ENCODE measurements at regions not wholly inside any gene's neighbourhood (a gene's known extent, or its start where the extent isn't known, plus 50 kb on each side); places are given as distances from the start of the nearest gene placed in this dataset.

DNA sequence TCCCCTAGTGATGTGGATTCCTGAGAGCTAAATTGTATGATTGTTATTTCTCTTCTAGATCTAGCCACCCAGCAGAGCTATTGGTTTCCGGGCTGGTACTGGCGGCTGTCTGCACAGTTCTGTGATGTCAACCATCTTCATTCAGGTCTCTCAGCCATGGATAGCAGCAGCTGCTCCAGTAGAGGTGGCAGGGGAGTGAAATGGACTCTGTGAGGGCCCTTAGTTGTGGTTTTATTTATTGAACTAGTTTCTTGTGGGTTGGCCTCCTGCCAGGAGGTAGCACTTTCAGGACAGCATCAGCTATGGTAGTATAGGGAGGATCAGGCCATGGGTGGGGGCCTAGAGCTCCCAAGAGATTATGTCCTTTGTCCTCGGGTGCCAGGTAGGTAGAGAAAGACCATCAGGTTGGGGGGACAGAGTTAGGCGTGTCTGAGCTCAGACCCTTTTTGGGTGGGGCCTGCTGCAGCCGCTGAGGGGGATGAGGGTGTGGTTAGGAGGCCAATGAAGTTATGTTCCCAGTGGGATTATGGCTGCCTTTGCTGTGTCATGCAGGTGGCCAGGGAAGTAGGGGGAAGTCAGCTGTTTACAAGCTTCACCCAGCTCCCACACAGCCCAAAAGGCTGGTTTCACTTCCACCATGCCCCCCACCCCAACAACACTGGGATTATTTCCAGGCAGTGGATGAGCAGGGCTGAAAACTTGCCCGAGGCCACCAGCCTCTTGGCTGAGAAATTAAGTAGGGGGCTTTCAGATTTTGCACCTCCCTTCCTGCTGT, 55.1 kb upstream of the RGS4 start:
- TF ChIP-seq, protein P1, sequence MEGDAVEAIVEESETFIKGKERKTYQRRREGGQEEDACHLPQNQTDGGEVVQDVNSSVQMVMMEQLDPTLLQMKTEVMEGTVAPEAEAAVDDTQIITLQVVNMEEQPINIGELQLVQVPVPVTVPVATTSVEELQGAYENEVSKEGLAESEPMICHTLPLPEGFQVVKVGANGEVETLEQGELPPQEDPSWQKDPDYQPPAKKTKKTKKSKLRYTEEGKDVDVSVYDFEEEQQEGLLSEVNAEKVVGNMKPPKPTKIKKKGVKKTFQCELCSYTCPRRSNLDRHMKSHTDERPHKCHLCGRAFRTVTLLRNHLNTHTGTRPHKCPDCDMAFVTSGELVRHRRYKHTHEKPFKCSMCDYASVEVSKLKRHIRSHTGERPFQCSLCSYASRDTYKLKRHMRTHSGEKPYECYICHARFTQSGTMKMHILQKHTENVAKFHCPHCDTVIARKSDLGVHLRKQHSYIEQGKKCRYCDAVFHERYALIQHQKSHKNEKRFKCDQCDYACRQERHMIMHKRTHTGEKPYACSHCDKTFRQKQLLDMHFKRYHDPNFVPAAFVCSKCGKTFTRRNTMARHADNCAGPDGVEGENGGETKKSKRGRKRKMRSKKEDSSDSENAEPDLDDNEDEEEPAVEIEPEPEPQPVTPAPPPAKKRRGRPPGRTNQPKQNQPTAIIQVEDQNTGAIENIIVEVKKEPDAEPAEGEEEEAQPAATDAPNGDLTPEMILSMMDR (IDR thresholded peaks at IDR 0.05; ENCODE audit: control insufficient read depth, extremely low read depth, insufficient read depth), result no peak
- DNase-seq (ENCODE audit: low read depth), result no peak
- no peak overlapping the region for H3K4me3 ChIP-seq (ENCODE audit: low read depth, low read length)

DNA sequence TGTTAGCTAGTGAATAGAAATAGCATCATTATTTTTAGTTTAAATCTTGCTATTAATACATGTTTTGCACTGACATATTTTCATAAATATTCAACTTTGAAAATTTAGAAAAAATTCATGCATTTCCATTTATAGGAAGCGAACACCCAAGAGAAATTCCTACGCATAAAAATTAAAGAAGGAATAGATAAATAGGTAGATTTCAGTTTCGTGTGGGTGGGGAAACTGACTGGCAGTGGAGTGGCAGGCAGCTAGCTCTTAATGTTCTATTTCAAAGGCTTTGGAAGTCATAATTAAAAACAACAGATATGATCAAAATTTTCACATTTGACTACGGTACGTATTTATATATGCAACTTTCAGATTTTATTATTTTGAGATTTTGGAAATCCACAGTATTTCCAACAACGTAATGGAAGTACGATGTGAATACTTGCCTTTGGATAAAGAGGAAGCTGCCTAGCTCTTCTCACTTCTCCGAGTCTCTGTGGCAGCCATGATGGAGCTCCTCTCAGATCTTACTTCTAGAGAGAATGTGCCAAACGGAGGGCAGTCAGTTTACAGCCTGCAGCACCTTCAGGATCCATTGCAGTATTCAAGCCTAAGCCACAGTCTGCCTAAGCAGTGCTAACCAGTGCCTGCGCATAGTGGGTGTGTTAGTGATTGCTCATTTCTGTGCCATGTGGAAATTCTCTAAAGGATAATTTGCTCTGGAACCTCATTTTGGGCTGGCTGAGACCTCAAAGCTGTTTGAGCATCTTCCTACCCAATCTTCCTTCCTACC, 62.9 kb upstream of the RGS4 start:
- no peak overlapping the region for H3K4me3 ChIP-seq (ENCODE audit: low read depth, low read length)
- no peak for DNase-seq (ENCODE audit: low read depth)
- TF ChIP-seq, protein P1 (IDR thresholded peaks at IDR 0.05; ENCODE audit: control insufficient read depth, extremely low read depth, insufficient read depth), result no peak

DNA sequence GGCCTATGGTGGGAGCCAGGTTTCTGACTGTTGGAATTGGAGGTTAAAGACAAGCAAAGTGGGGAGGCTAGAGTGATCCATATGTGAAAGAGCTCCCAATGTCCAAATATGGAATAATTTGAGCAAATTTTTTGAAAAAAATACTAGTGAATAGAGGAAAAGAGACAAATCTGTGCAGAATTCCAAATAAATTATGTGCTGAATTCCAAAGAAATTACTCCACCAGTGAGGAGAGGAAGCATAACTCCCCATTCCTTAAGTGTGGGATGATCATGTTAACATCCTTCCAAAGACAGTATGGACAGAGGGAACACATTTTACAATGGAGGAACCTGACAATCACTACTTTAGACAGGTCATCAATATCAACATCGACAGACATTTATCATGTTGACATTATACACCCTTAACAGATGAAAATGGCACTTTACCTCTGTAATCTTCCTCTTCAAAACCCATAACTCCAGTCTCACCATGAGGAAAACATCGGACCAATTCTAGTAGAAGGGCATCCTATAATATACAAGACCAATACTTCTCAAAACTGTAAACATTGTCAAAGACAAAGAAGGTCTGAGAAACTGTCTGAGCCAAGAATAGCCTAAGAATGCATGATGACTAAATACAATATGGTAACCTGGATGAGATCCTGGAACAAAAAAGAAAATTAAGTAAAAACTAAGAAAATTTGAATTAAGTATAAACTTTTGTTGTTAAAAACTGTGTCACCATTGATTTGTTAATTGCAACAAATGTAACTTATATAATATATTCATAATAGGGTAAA, 71.5 kb upstream of the RGS4 start:
- no peak for DNase-seq (ENCODE audit: low read depth)
- no peak overlapping the region for H3K4me3 ChIP-seq (ENCODE audit: low read depth, low read length)
- TF ChIP-seq, protein P1 (IDR thresholded peaks at IDR 0.05; ENCODE audit: control insufficient read depth, extremely low read depth, insufficient read depth), result no peak

DNA sequence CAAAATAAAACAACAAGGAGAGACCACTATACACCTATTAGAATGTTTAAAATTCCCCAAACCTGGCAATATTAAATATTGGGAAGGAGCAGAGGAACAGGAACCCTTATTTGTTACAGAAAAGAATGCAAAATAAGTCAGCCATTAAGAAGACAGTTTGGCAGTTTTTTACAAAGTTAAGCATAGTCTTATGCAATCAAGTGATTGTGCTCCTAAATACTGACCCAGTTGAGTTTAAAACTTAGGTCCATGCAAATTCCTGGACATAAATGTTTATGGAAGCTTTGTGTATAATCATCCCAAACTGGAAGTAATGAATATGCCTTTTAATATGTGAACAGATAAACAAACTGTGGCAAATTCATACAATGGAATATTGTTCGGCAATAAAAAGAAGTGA, 72.9 kb upstream of the RGS4 start:
- H3K4me3 ChIP-seq (ENCODE audit: low read depth, low read length), result no peak overlapping the region
- no peak for DNase-seq (ENCODE audit: low read depth)
- TF ChIP-seq, protein P1 (IDR thresholded peaks at IDR 0.05; ENCODE audit: control insufficient read depth, extremely low read depth, insufficient read depth), result no peak

DNA sequence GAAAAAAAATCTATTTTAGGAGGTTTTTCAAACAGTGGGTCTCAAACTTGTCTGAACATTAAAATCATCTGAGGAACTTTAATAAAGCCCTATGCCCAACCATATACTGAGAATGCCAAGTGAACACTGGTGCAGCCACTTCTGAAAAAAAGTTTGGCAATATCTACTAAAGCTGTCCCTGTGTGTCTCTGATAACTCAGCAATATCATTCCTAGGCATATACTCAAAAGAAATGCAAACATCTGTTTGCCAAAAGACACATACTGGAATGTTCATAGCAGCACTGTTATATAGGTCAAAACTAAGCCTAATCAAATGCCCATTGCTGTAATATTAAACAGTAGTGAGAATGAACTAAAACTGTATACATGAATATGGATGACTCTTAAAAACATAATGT, 74.2 kb upstream of the RGS4 start:
- no peak for DNase-seq (ENCODE audit: low read depth)
- H3K4me3 ChIP-seq (ENCODE audit: low read depth, low read length), result no peak overlapping the region
- TF ChIP-seq, protein P1 (IDR thresholded peaks at IDR 0.05; ENCODE audit: control insufficient read depth, extremely low read depth, insufficient read depth), result no peak

DNA sequence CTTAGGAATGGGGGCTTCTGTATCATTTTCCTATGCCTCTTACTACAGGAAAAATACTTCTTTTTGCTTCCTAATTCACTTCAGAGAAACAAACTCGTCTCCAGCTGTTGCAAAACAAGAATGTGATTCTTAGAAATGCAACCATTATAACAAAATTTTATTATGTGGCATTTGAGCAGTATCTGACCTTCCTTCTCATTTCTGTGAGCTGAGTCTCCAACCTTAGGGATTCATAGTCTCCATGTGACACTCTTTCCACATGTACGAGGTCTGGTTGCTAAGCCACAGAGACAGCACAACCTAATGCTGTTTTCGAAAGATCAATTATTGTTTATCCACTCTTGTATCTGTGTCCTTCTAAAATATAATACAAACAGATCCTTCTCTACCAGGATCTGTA, 75.3 kb upstream of the RGS4 start:
- no peak overlapping the region for H3K4me3 ChIP-seq (ENCODE audit: low read depth, low read length)
- no peak for DNase-seq (ENCODE audit: low read depth)
- TF ChIP-seq, protein P1 (IDR thresholded peaks at IDR 0.05; ENCODE audit: control insufficient read depth, extremely low read depth, insufficient read depth), result no peak

Measured in LNCaP clone FGC (cell line).